Adrenal gland (tissue), 9 donors: ENCODE measurements at regions not wholly inside any gene's neighbourhood (a gene's known extent, or its start where the extent isn't known, plus 50 kb on each side); places are given as distances from the start of the nearest gene placed in this dataset.
"Not testable (repeated sequence)": the region's sequence is repeated elsewhere in the genome, so short reads cannot be mapped to it uniquely, and the experiment has no call there.

Experiments used
- DNase-seq, 7 donors: peaks; one replicate each; pipeline ENCODE4 v3.0.0-alpha.2; 2019 to 2020
- H3K27ac ChIP-seq, 5 donors: fragments of 200-600 bp; sonication (generic) in 4 of 5; 1 replicate in 3 of 5; 2 replicates in 2 of 5; pipeline versions ENCODE4 v1.5.1 to v1.8.0; 2016 to 2020; ENCODE audit warnings: mild to moderate bottlenecking in 1 of 5
- H3K27me3 ChIP-seq: fragments of 200-600 bp; 2 replicates; pipeline ENCODE4 v1.8.0; 2021
- H3K36me3 ChIP-seq, 2 donors: fragments of 200-600 bp; replicated peaks in 1 of 2; 1 replicate in 1 of 2; 2 replicates in 1 of 2; pipeline versions ENCODE4 v1.5.1 to v1.8.0; 2018 to 2022
- H3K4me1 ChIP-seq, 2 donors: fragments of 200-600 bp; replicated peaks in 1 of 2; 1 replicate in 1 of 2; 2 replicates in 1 of 2; pipeline versions ENCODE4 v1.5.1 to v1.8.0; 2018 to 2021
- H3K4me3 ChIP-seq, 4 donors: fragments of 200-600 bp; sonication (generic) in 3 of 4; one replicate each; pipeline ENCODE4 v1.5.1; 2016 to 2018
- H3K9me3 ChIP-seq, 3 donors: fragments of 200-600 bp; sonication (generic) in 1 of 3; replicated peaks in 1 of 3; 1 replicate in 2 of 3; 2 replicates in 1 of 3; pipeline versions ENCODE4 v1.5.1 to v1.8.0; 2016 to 2021
- CTCF ChIP-seq, 6 experiments: fragments of 450-650 bp in 4 of 6; fragments of 200-600 bp in 2 of 6; sonication (generic) in 1 of 6; IDR thresholded peaks; 1 replicate in 5 of 6; 2 replicates in 1 of 6; pipeline versions ENCODE4 v1.5.1 to v1.8.0; 2016 to 2021; ENCODE audit warnings: antibody characterized with exemption in 6 of 6, mild to moderate bottlenecking in 2 of 6, moderate library complexity in 1 of 6
- POLR2A ChIP-seq, 2 donors: fragments of 450-650 bp; IDR thresholded peaks; one replicate each; pipeline ENCODE4 v1.6.1; 2017; ENCODE audit warnings: antibody characterized with exemption in 2 of 2, mild to moderate bottlenecking in 2 of 2, moderate library complexity in 1 of 2
- WGBS, 4 donors: extraction: QIAGEN DNeasy Blood & Tissue Kit in 2 of 4; methylation state at CpG; one replicate each; pipeline versions ENCODE4 v1.1.5 to v1.1.7; 2013 to 2017; 5-methylcytosine and 5-hydroxymethylcytosine counted together
- intact Hi-C, 2 donors: fragments of 100-400 bp; cut with DNase I; formaldehyde crosslinking; loops; one replicate each; pipeline versions ENCODE4 v1.14.1 to v1.15.0; 2022 to 2023
- donor health status: healthy with polysubstance abuse.
- donor health status: Bipolar disorder and iron deficiency.
- donor health status: DM: yes; HTN: yes; CAD: no.
- donor health status: DM: no; HTN: no; CAD: no.
- donor health status: DM: no; HTN: no; CAD: no.

- Histone ChIP-seq H3K9me3 (no peaks in the 10 kb centered on the region), H3K4me1 (no peaks in the 10 kb centered on the region), H3K36me3 (no peaks in the 10 kb centered on the region), H3K27me3 (peaks cover 5% of the 10 kb centered on the region), H3K4me3 (no peak overlapping the region), H3K27ac (no peak overlapping the region)
- no peak for DNase-seq
- WGBS, 4 donors: 43 to 63% (median 58%) methylated on average over 2 of the region's 2 CpGs
- TF ChIP-seq POLR2A (IDR thresholded peaks at IDR 0.05) (no peak), CTCF (IDR thresholded peaks at IDR 0.05) (no peak)
- intact Hi-C loops: no loop called here
Measured at GRCh38 chrX:33892670-33893069, 239.4 kb downstream of the FAM47A start.

- intact Hi-C loops: no loop called here
- no peak for TF ChIP-seq CTCF (IDR thresholded peaks at IDR 0.05)
- no peak for TF ChIP-seq POLR2A (IDR thresholded peaks at IDR 0.05)
- no peaks in the 10 kb centered on the region for H3K27me3 ChIP-seq
- no peaks in the 10 kb centered on the region for H3K4me1 ChIP-seq
- H3K4me3 ChIP-seq: no peak overlapping the region
- no peak for DNase-seq
- H3K36me3 ChIP-seq: no peaks in the 10 kb centered on the region
- H3K27ac ChIP-seq: no peak overlapping the region
- H3K9me3 ChIP-seq: no peaks in the 10 kb centered on the region
Measured at GRCh38 chrX:33855251-33855650, 276.9 kb downstream of the FAM47A start.

GRCh38 chrX:33852146-33852545 lies 280.0 kb downstream of the FAM47A start:
- H3K27ac ChIP-seq, H3K36me3 ChIP-seq, H3K27me3 ChIP-seq, H3K4me3 ChIP-seq, H3K4me1 ChIP-seq, DNase-seq, H3K9me3 ChIP-seq, intact Hi-C loops: not testable (repeated sequence)
- 73 to 94% (median 83%) methylated on average over 4 of the region's 4 CpGs for WGBS, 4 donors

GRCh38 chrX:33840176-33840575 lies 291.9 kb downstream of the FAM47A start:
- no peak for DNase-seq
- no peaks in the 10 kb centered on the region for H3K27me3 ChIP-seq
- no peak overlapping the region for H3K4me3 ChIP-seq
- H3K27ac ChIP-seq: no peak overlapping the region
- TF ChIP-seq POLR2A (IDR thresholded peaks at IDR 0.05): no peak
- no peak for TF ChIP-seq CTCF (IDR thresholded peaks at IDR 0.05)
- H3K4me1 ChIP-seq: no peaks in the 10 kb centered on the region
- 54 to 64% (median 57%) methylated on average over 1 of the region's 1 CpG for WGBS, 4 donors
- intact Hi-C loops: no loop called here
- no peaks in the 10 kb centered on the region for H3K36me3 ChIP-seq
- H3K9me3 ChIP-seq: no peaks in the 10 kb centered on the region

GRCh38 chrX:33831211-33831610 lies 300.9 kb downstream of the FAM47A start:
- 25 to 53% (median 43%) methylated on average over 1 to 2 of the region's 2 CpGs for WGBS, 4 donors
- intact Hi-C loops: no loop called here
- Histone ChIP-seq H3K27ac (no peak overlapping the region), H3K36me3 (no peaks in the 10 kb centered on the region), H3K27me3 (no peaks in the 10 kb centered on the region), H3K4me1 (no peaks in the 10 kb centered on the region), H3K9me3 (no peaks in the 10 kb centered on the region), H3K4me3 (no peak overlapping the region)
- DNase-seq: no peak
- no peak for TF ChIP-seq POLR2A (IDR thresholded peaks at IDR 0.05)
- no peak for TF ChIP-seq CTCF (IDR thresholded peaks at IDR 0.05)
